ENCODE measurements at regions not wholly inside any gene's neighbourhood (a gene's known extent, or its start where the extent isn't known, plus 50 kb on each side); places are given as distances from the start of the nearest gene placed in this dataset.

DNA sequence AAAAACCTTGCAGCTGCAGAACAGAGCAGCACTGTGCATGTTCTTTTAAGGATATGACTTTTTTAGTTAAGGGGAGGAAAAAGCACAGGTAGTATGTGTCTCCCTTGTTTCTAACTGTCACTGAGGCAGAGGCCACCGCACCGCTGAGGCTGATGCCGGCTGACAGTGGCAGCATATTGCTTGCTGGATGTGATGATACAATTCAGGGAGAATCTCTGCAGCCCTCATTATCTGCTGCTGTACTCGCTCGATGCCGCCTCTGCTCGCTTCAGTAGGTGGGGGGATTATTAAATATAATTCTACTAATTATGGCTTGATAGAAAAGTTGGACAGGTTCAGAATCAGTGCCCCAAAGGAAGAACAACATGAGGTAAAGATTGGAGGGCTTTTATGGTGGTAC lies 378.8 kb upstream of the NOCT start:
- Histone ChIP-seq H3K4me3 (no peak overlapping the region), H3K9me3 (no peaks in the 10 kb centered on the region), H3K27ac (replicated peaks in 1 of 4) (no peak overlapping the region), H3K36me3 (no peaks in the 10 kb centered on the region), H3K4me1 (no peaks in the 10 kb centered on the region), H3K27me3 (no peaks in the 10 kb centered on the region)
- TF ChIP-seq POLR2AphosphoS5 (IDR thresholded peaks at IDR 0.05) (no peak), EP300 (IDR thresholded peaks at IDR 0.05) (no peak), POLR2A (IDR thresholded peaks at IDR 0.05; ENCODE audit: low read depth) (no peak)
- TF ChIP-seq, protein P1, sequence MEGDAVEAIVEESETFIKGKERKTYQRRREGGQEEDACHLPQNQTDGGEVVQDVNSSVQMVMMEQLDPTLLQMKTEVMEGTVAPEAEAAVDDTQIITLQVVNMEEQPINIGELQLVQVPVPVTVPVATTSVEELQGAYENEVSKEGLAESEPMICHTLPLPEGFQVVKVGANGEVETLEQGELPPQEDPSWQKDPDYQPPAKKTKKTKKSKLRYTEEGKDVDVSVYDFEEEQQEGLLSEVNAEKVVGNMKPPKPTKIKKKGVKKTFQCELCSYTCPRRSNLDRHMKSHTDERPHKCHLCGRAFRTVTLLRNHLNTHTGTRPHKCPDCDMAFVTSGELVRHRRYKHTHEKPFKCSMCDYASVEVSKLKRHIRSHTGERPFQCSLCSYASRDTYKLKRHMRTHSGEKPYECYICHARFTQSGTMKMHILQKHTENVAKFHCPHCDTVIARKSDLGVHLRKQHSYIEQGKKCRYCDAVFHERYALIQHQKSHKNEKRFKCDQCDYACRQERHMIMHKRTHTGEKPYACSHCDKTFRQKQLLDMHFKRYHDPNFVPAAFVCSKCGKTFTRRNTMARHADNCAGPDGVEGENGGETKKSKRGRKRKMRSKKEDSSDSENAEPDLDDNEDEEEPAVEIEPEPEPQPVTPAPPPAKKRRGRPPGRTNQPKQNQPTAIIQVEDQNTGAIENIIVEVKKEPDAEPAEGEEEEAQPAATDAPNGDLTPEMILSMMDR (IDR thresholded peaks at IDR 0.05), result no peak
- no peak for DNase-seq (ENCODE audit: extremely low spot score)
- intact Hi-C loops (cut with DNase I), result no loop called here
- 93% methylated on average over 7 of the region's 7 CpGs for WGBS

DNA sequence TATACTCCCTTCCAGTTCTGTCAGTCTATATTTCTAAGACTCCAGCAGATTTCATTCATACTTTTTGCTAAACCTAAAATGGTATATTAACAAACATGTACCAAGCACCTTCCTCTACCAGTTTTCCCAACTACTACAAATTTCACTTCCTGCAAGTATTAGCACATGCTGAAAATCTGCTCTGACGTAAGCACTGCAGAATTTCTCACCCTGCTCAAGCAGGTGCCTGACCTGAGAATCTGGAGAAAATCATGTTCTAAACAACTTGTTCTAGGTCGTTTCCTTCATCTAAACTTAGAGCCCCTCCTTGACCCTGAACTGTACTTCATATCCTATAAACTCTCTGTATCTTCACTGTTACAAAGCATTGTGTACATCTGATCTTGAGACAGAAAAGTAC lies 380.7 kb upstream of the NOCT start:
- no peaks in the 10 kb centered on the region for H3K9me3 ChIP-seq
- H3K27me3 ChIP-seq, result no peaks in the 10 kb centered on the region
- H3K4me3 ChIP-seq, result no peak overlapping the region
- H3K27ac ChIP-seq (replicated peaks in 1 of 4), result no peak overlapping the region
- no peak for TF ChIP-seq EP300 (IDR thresholded peaks at IDR 0.05)
- no peak for TF ChIP-seq POLR2A (IDR thresholded peaks at IDR 0.05; ENCODE audit: low read depth)
- TF ChIP-seq, protein P1 (IDR thresholded peaks at IDR 0.05), result no peak
- no peak for TF ChIP-seq POLR2AphosphoS5 (IDR thresholded peaks at IDR 0.05)
- DNase-seq (ENCODE audit: extremely low spot score), result no peak
- 65% methylated on average over 2 of the region's 2 CpGs for WGBS
- intact Hi-C loops (cut with DNase I), result no loop called here
- no peaks in the 10 kb centered on the region for H3K36me3 ChIP-seq
- no peaks in the 10 kb centered on the region for H3K4me1 ChIP-seq

DNA sequence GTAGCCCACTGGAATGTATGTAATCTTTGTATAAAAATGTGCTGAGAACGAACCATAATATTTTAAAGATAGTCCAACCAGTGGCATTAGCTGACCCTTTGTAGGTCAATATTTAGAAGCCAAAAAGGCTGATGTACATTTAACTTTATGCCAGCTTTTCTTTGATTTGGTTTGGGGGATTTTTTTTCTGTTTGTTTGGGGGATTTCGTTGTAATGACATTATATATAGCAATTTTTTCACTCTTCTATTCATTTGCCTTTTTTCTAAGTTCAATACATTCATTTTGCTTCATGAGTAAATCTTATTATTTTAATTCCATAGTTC lies 382.0 kb upstream of the NOCT start:
- WGBS, result 77% methylated on average over 2 of the region's 2 CpGs
- Histone ChIP-seq H3K4me1 (no peaks in the 10 kb centered on the region), H3K27ac (replicated peaks in 1 of 4) (no peak overlapping the region), H3K36me3 (no peaks in the 10 kb centered on the region), H3K9me3 (no peaks in the 10 kb centered on the region), H3K27me3 (no peaks in the 10 kb centered on the region), H3K4me3 (no peak overlapping the region)
- TF ChIP-seq, protein P1 (IDR thresholded peaks at IDR 0.05), result no peak
- TF ChIP-seq EP300 (IDR thresholded peaks at IDR 0.05) (no peak), POLR2A (IDR thresholded peaks at IDR 0.05; ENCODE audit: low read depth) (no peak), POLR2AphosphoS5 (IDR thresholded peaks at IDR 0.05) (no peak)
- intact Hi-C loops (cut with DNase I), result no loop called here
- no peak for DNase-seq (ENCODE audit: extremely low spot score)

DNA sequence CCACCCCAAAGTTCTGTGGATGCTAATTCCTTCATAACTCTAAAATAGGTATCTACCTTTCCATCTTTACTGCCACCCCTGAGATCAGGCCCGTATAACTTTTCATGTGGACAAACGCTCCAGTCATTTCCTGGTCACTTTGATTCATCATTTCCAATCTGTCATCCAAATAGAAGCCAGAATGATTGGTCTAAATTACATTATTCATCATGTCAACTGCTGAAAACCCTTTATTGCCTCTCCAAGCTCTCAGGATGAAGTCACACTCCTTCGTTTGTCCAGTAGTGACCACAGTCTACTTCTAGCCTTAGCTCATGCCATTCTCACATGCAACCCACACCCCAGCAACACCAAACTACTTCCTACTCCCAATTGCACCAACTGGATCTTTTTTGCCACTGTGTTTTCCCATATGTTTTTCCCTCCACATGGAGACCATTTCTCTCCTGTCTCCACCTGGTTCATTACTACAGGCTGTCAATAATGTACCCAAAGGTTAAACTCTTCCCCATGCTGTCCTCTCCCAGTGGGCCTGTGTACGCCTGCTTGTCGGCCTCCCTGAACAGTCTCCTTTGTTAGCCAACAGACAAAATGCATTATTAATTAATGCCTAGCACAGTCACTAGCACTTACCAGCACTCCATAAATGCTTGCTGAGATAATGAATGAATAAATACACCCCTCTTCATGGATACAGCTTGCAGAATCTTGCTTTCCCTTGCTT lies 382.6 kb upstream of the NOCT start:
- H3K27ac ChIP-seq (replicated peaks in 1 of 4), result no peak overlapping the region
- H3K4me3 ChIP-seq, result no peak overlapping the region
- TF ChIP-seq EP300 (IDR thresholded peaks at IDR 0.05) (no peak), POLR2A (IDR thresholded peaks at IDR 0.05; ENCODE audit: low read depth) (no peak), POLR2AphosphoS5 (IDR thresholded peaks at IDR 0.05) (no peak)
- TF ChIP-seq, protein P1 (IDR thresholded peaks at IDR 0.05), result no peak
- no peaks in the 10 kb centered on the region for H3K4me1 ChIP-seq
- no peak for DNase-seq (ENCODE audit: extremely low spot score)
- WGBS, result 84% methylated on average over 5 of the region's 5 CpGs
- H3K36me3 ChIP-seq, result no peaks in the 10 kb centered on the region
- no peaks in the 10 kb centered on the region for H3K27me3 ChIP-seq
- H3K9me3 ChIP-seq, result no peaks in the 10 kb centered on the region
- intact Hi-C loops (cut with DNase I), result no loop called here

- Histone ChIP-seq H3K4me3 (no peak overlapping the region), H3K9me3 (no peaks in the 10 kb centered on the region), H3K4me1 (no peaks in the 10 kb centered on the region), H3K27ac (replicated peaks in 1 of 4) (no peak overlapping the region), H3K36me3 (no peaks in the 10 kb centered on the region), H3K27me3 (no peaks in the 10 kb centered on the region)
- intact Hi-C loops (cut with DNase I), result no loop called here
- TF ChIP-seq EP300 (IDR thresholded peaks at IDR 0.05), result no peak
- TF ChIP-seq POLR2A (IDR thresholded peaks at IDR 0.05; ENCODE audit: low read depth), result no peak
- TF ChIP-seq, protein P1 (IDR thresholded peaks at IDR 0.05), result no peak
- no peak for TF ChIP-seq POLR2AphosphoS5 (IDR thresholded peaks at IDR 0.05)
- WGBS, result 89% methylated on average over 3 of the region's 3 CpGs
- no peak for DNase-seq (ENCODE audit: extremely low spot score)
Measured at GRCh38 chr4:138630666-138631065, 384.9 kb upstream of the NOCT start.

Measured in esophagus muscularis mucosa (tissue), 4 donors.